H9 (cell line): ENCODE measurements at regions not wholly inside any gene's neighbourhood (a gene's known extent, or its start where the extent isn't known, plus 50 kb on each side); places are given as distances from the start of the nearest gene placed in this dataset.

Source experiments
- DNase-seq: peaks from one replicate; pipeline ENCODE4 v3.0.0-alpha.2; 2017
- H2AFZ ChIP-seq: one replicate; pipeline ENCODE4 v1.6.1; 2013; ENCODE audit warnings: mild to moderate bottlenecking, low read length, control low read depth, moderate library complexity
- H2AK5ac ChIP-seq: 2 replicates; pipeline ENCODE4 v1.6.1; 2013; ENCODE audit warnings: low read length, control low read depth, mixed read lengths; ENCODE audit not compliant: insufficient read length
- H2BK120ac ChIP-seq: one replicate; pipeline ENCODE4 v1.6.1; 2013; ENCODE audit warnings: low read depth, mild to moderate bottlenecking, low read length, control low read depth, inconsistent platforms; ENCODE audit not compliant: poor library complexity, severe bottlenecking
- H2BK12ac ChIP-seq: 2 replicates; pipeline ENCODE4 v1.6.1; 2013; ENCODE audit warnings: low read length, control low read depth, mixed read lengths, low read depth; ENCODE audit not compliant: insufficient read length
- H2BK15ac ChIP-seq: 2 replicates; pipeline ENCODE4 v1.6.1; 2013; ENCODE audit warnings: low read depth, low read length, control low read depth
- H2BK20ac ChIP-seq: one replicate; pipeline ENCODE4 v1.6.1; 2013; ENCODE audit warnings: low read depth, mild to moderate bottlenecking, low read length, control low read depth, inconsistent platforms; ENCODE audit not compliant: poor library complexity, severe bottlenecking
- H2BK5ac ChIP-seq: 2 replicates; pipeline ENCODE4 v1.6.1; 2013; ENCODE audit warnings: low read length, control low read depth, mixed read lengths; ENCODE audit not compliant: insufficient read length
- H3K14ac ChIP-seq: 2 replicates; pipeline ENCODE4 v1.6.1; 2013; ENCODE audit warnings: low read length, control low read depth; ENCODE audit not compliant: insufficient read depth
- H3K18ac ChIP-seq: 2 replicates; pipeline ENCODE4 v1.6.1; 2013; ENCODE audit warnings: low read depth, mild to moderate bottlenecking, mixed read lengths, low read length, control low read depth; ENCODE audit not compliant: insufficient read length
- H3K23ac ChIP-seq: 2 replicates; pipeline ENCODE4 v1.6.1; 2013; ENCODE audit warnings: low read length, control low read depth, mixed read lengths, low read depth; ENCODE audit not compliant: insufficient read length
- H3K23me2 ChIP-seq: 2 replicates; pipeline ENCODE4 v1.6.1; 2013; ENCODE audit warnings: low read depth, mild to moderate bottlenecking, mixed read lengths, low read length, control low read depth; ENCODE audit not compliant: insufficient read length, poor library complexity, severe bottlenecking
- H3K27ac ChIP-seq: 2 replicates; pipeline ENCODE4 v1.5.1; 2013; ENCODE audit warnings: low read length, control low read depth, mixed read lengths, low read depth; ENCODE audit not compliant: insufficient read length
- H3K27me3 ChIP-seq: 2 replicates; pipeline ENCODE4 v1.6.1; 2013; ENCODE audit warnings: low read length, control low read depth, inconsistent platforms; ENCODE audit not compliant: insufficient read depth
- H3K4ac ChIP-seq: 2 replicates; pipeline ENCODE4 v1.6.1; 2013; ENCODE audit warnings: low read depth, mild to moderate bottlenecking, control low read depth, inconsistent platforms, low read length, moderate library complexity
- H3K4me1 ChIP-seq: 2 replicates; pipeline ENCODE4 v1.6.1; 2013; ENCODE audit warnings: low read length, control low read depth, inconsistent platforms; ENCODE audit not compliant: insufficient read depth
- H3K4me2 ChIP-seq: 2 replicates; pipeline ENCODE4 v1.6.1; 2013; ENCODE audit warnings: low read length, control low read depth, mixed read lengths; ENCODE audit not compliant: insufficient read length, insufficient read depth
- H3K56ac ChIP-seq: 2 replicates; pipeline ENCODE4 v1.6.1; 2013; ENCODE audit warnings: low read depth, mild to moderate bottlenecking, mixed read lengths, low read length, control low read depth; ENCODE audit not compliant: insufficient read length
- H3K79me1 ChIP-seq: 2 replicates; pipeline ENCODE4 v1.6.1; 2013; ENCODE audit warnings: low read depth, mild to moderate bottlenecking, moderate library complexity, low read length, control low read depth, inconsistent platforms; ENCODE audit not compliant: insufficient read depth, poor library complexity, severe bottlenecking
- H3K79me2 ChIP-seq: 2 replicates; pipeline ENCODE4 v1.6.1; 2013; ENCODE audit warnings: low read length, control low read depth, inconsistent platforms; ENCODE audit not compliant: insufficient read depth
- H3K9ac ChIP-seq: 2 replicates; pipeline ENCODE4 v1.6.1; 2013; ENCODE audit warnings: low read length, control low read depth, mixed read lengths; ENCODE audit not compliant: insufficient read length; ENCODE audit errors: extremely low read depth
- H3K9me3 ChIP-seq: one replicate; pipeline ENCODE4 v1.6.1; 2013; ENCODE audit warnings: low read depth, low read length, inconsistent platforms; ENCODE audit not compliant: control insufficient read depth
- H3T11ph ChIP-seq: one replicate; pipeline ENCODE4 v1.6.1; 2013; ENCODE audit warnings: mild to moderate bottlenecking, low read length, control low read depth, inconsistent platforms
- H4K20me1 ChIP-seq: one replicate; pipeline ENCODE4 v1.6.1; 2013; ENCODE audit not compliant: control insufficient read depth, insufficient read length, insufficient read depth
- H4K5ac ChIP-seq: 2 replicates; pipeline ENCODE4 v1.6.1; 2013; ENCODE audit warnings: low read depth, mild to moderate bottlenecking, mixed read lengths, low read length, control low read depth; ENCODE audit not compliant: insufficient read length
- H4K8ac ChIP-seq: replicated peaks from 2 replicates; pipeline ENCODE4 v1.6.1; 2013; ENCODE audit warnings: low read length, control low read depth, mixed read lengths, low read depth; ENCODE audit not compliant: insufficient read length
- H4K91ac ChIP-seq: 2 replicates; pipeline ENCODE4 v1.6.1; 2013; ENCODE audit warnings: low read depth, mild to moderate bottlenecking, moderate library complexity, mixed read lengths, low read length, control low read depth; ENCODE audit not compliant: insufficient read length
- H3K27ac Mint-ChIP-seq, 3 experiments: 2 replicates in 2 of 3; 3 replicates in 1 of 3; pipeline ENCODE4 v1.8.0; 2020 to 2021; ENCODE audit warnings: mixed read lengths in 3 of 3, mild to moderate bottlenecking in 1 of 3, moderate library complexity in 1 of 3
- H3K27me3 Mint-ChIP-seq: 2 replicates; pipeline ENCODE4 v1.8.0; 2021; ENCODE audit warnings: low read depth, mild to moderate bottlenecking, moderate library complexity, mixed read lengths
- H3K36me3 Mint-ChIP-seq, 3 experiments: 2 replicates in 2 of 3; 3 replicates in 1 of 3; pipeline ENCODE4 v1.8.0; 2020 to 2021; ENCODE audit warnings: low read depth in 3 of 3, mixed read lengths in 3 of 3; ENCODE audit not compliant: insufficient read depth in 1 of 3
- H3K4me1 Mint-ChIP-seq, 2 experiments: 2 replicates each; pipeline ENCODE4 v1.8.0; 2020; ENCODE audit warnings: mixed read lengths in 2 of 2
- H3K4me3 Mint-ChIP-seq, 2 experiments: 2 replicates in 1 of 2; 3 replicates in 1 of 2; pipeline ENCODE4 v1.8.0; 2020 to 2021; ENCODE audit warnings: mild to moderate bottlenecking in 2 of 2, mixed read lengths in 2 of 2, moderate library complexity in 1 of 2
- H3K9me3 Mint-ChIP-seq, 2 experiments: 2 replicates in 1 of 2; 3 replicates in 1 of 2; pipeline ENCODE4 v1.8.0; 2020; ENCODE audit warnings: mild to moderate bottlenecking in 2 of 2, mixed read lengths in 2 of 2, moderate library complexity in 1 of 2
- WGBS: extraction: QIAGEN DNeasy Blood & Tissue Kit; methylation state at CpG from one replicate; pipeline ENCODE4 v1.1.7; 2013; ENCODE audit warnings: missing lambda C conversion rate, low lambda C conversion rate, mixed read lengths; ENCODE audit not compliant: insufficient read length; ENCODE audit errors: extremely low coverage; 5-methylcytosine and 5-hydroxymethylcytosine counted together
- TF ChIP-seq, protein P1 (sequence below): fragments of 200-600 bp; sonication (generic); conservative IDR thresholded peaks from 3 replicates; pipeline ENCODE4 v1.8.0; 2021; ENCODE audit warnings: antibody characterized with exemption, mild to moderate bottlenecking

DNA sequence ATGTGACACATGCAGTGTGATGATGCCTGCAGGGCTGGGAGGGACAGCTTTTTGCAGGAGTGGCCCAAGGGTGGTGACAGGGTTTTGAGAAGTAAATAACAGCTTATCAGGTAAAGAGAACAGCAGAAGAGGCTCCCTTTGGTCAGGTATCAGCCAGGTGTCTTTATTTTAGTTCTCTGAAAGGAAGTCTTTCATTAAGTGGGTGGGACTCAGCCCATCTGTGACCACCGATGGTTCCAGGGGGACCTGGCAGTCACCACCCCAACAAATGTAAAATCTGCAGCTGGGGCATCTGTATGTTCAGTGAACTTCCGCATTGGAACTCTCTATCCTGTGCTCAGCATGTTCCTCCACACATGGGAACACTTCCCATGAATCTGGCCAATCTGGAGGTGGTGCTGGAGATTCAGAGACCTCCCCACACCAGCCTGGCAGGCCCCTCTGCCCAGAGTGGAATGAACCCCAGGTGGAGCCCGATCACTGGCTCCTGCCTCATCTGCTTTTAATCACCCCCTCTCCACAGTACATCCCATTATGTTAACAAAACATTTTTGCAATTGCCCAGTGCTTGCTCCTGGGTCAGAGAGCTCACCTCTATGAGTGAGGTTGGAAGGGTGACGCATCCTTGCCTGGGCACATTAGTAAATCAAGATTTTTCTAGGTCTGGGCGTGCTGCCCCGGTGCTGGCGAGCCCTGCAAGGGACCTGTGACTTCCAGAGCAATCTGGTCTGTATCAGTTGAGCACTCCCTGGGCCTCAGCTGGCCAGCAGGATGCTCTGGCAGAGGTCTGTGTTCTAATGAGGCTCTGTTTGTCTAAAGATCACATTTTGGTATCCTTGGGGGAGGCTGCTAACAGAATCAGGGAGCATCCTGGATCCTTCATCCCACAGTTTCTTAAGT, 140.4 kb upstream of the GDF10 start:
- H3K4ac ChIP-seq: no peak overlapping the region
- H3T11ph ChIP-seq: no peak overlapping the region
- DNase-seq: no peak
- H2BK15ac ChIP-seq: no peak overlapping the region
- H4K8ac ChIP-seq: no peak overlapping the region
- no peaks in the 10 kb centered on the region for H3K23me2 ChIP-seq
- H3K23ac ChIP-seq: no peak overlapping the region
- no peaks in the 10 kb centered on the region for H3K79me1 ChIP-seq
- no peak overlapping the region for H2BK20ac ChIP-seq
- no peaks in the 10 kb centered on the region for H3K4me1 ChIP-seq
- H4K91ac ChIP-seq: no peak overlapping the region
- no peak overlapping the region for H4K5ac ChIP-seq
- H3K4me2 ChIP-seq: no peak overlapping the region
- 0 out of 7 replicates have a peak overlapping the region, but pooled peaks of 1 of the 3 experiments have one; percentile 39 for H3K27ac Mint-ChIP-seq
- no peak overlapping the region for H3K4me3 Mint-ChIP-seq
- no peaks in the 10 kb centered on the region for H3K79me2 ChIP-seq
- no peak overlapping the region for H2AK5ac ChIP-seq
- no peak overlapping the region for H3K9ac ChIP-seq
- no peak overlapping the region for H2AFZ ChIP-seq
- H3K27me3 Mint-ChIP-seq: peaks cover 3% of the 10 kb centered on the region; the same call in 1 of the 2 replicates
- H3K14ac ChIP-seq: no peak overlapping the region
- no CpG with 5 or more reads among the region's 7 CpGs for WGBS
- no peak overlapping the region for H3K27ac ChIP-seq
- H3K9me3 ChIP-seq: no peaks in the 10 kb centered on the region
- no peaks in the 10 kb centered on the region for H3K4me1 Mint-ChIP-seq
- no peaks in the 10 kb centered on the region for H3K27me3 ChIP-seq
- peaks cover 19 to 20% of the 10 kb centered on the region in 2 experiments for H3K9me3 Mint-ChIP-seq
- H4K20me1 ChIP-seq: no peaks in the 10 kb centered on the region
- H2BK5ac ChIP-seq: no peak overlapping the region
- H2BK120ac ChIP-seq: no peak overlapping the region
- no peak overlapping the region for H3K18ac ChIP-seq
- TF ChIP-seq, protein P1, sequence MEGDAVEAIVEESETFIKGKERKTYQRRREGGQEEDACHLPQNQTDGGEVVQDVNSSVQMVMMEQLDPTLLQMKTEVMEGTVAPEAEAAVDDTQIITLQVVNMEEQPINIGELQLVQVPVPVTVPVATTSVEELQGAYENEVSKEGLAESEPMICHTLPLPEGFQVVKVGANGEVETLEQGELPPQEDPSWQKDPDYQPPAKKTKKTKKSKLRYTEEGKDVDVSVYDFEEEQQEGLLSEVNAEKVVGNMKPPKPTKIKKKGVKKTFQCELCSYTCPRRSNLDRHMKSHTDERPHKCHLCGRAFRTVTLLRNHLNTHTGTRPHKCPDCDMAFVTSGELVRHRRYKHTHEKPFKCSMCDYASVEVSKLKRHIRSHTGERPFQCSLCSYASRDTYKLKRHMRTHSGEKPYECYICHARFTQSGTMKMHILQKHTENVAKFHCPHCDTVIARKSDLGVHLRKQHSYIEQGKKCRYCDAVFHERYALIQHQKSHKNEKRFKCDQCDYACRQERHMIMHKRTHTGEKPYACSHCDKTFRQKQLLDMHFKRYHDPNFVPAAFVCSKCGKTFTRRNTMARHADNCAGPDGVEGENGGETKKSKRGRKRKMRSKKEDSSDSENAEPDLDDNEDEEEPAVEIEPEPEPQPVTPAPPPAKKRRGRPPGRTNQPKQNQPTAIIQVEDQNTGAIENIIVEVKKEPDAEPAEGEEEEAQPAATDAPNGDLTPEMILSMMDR: no peak
- H3K56ac ChIP-seq: no peak overlapping the region
- peaks cover 0 to 7% (median 0%) of the 10 kb centered on the region in 3 experiments; a peak in 3 of 7 replicates for H3K36me3 Mint-ChIP-seq
- no peak overlapping the region for H2BK12ac ChIP-seq
